IMR-90 (cell line): ENCODE measurements at regions not wholly inside any gene's neighbourhood (a gene's known extent, or its start where the extent isn't known, plus 50 kb on each side); places are given as distances from the start of the nearest gene placed in this dataset.

ENCODE experiments used
- ATAC-seq: fragments of 200-7000 bp; cut with Tn5 transposase; 2 replicates; pipeline ENCODE4 v1.9.1; 2020; ENCODE audit warnings: low read depth, mild to moderate bottlenecking, moderate library complexity
- BruUV-seq: library from RNA; stranded (reverse); fragments of 400-500 nt; replicated peaks from 2 replicates; lab custom pipeline; 2021; lab: Mats Ljungman, UMichigan
- CTCF ChIA-PET: fragments of 300-600 bp; formaldehyde crosslinking; extraction: SDS; loops from one replicate; lab custom pipeline; 2021; ENCODE audit warnings: antibody characterized with exemption; lab: Yijun Ruan, JAX
- POLR2A ChIA-PET: fragments of 300-600 bp; sonication (Branson Sonifier 250); formaldehyde crosslinking; loops from one replicate; lab custom pipeline; 2022; ENCODE audit warnings: antibody characterized with exemption; ENCODE audit not compliant: unreplicated experiment; lab: Charles Lee
- DNase-seq: peaks from one replicate; pipeline ENCODE4 v3.0.0; 2013
- H2AFZ ChIP-seq: replicated peaks from 2 replicates; pipeline ENCODE3; 2013; ENCODE audit warnings: low read length, mild to moderate bottlenecking; ENCODE audit not compliant: poor library complexity
- H2AK5ac ChIP-seq: 2 replicates; pipeline ENCODE4 v1.6.1; 2013; ENCODE audit warnings: low read depth, low read length, inconsistent platforms
- H2AK9ac ChIP-seq: replicated peaks from 2 replicates; pipeline ENCODE3; 2013; ENCODE audit warnings: mild to moderate bottlenecking, low read depth, low read length, moderate library complexity; ENCODE audit not compliant: poor library complexity
- H2BK120ac ChIP-seq: 2 replicates; pipeline ENCODE4 v1.6.1; 2013; ENCODE audit warnings: low read depth, low read length, inconsistent platforms
- H2BK15ac ChIP-seq: 3 replicates; pipeline ENCODE4 v1.6.1; 2013; ENCODE audit warnings: low read depth, low read length, inconsistent platforms
- H2BK20ac ChIP-seq: 2 replicates; pipeline ENCODE4 v1.6.1; 2013; ENCODE audit warnings: low read depth, mild to moderate bottlenecking, inconsistent platforms, low read length, moderate library complexity
- H2BK5ac ChIP-seq: 2 replicates; pipeline ENCODE4 v1.6.1; 2013; ENCODE audit warnings: mild to moderate bottlenecking, low read depth, low read length, inconsistent platforms; ENCODE audit not compliant: poor library complexity, severe bottlenecking
- H3K14ac ChIP-seq: replicated peaks from 2 replicates; pipeline ENCODE4 v1.6.1; 2013; ENCODE audit warnings: low read depth, low read length, inconsistent platforms
- H3K18ac ChIP-seq: 2 replicates; pipeline ENCODE4 v1.6.1; 2013; ENCODE audit warnings: low read depth, low read length, control low read depth
- H3K23ac ChIP-seq: 2 replicates; pipeline ENCODE4 v1.6.1; 2013; ENCODE audit warnings: low read depth, low read length, inconsistent platforms
- H3K27ac ChIP-seq: 2 replicates; pipeline ENCODE4 v1.5.1; 2013; ENCODE audit warnings: mild to moderate bottlenecking, control low read depth, low read length; ENCODE audit not compliant: insufficient read depth
- H3K27me3 ChIP-seq: 2 replicates; pipeline ENCODE4 v1.6.1; 2013; ENCODE audit warnings: low read length; ENCODE audit not compliant: control insufficient read depth, insufficient read depth
- H3K36me3 ChIP-seq: 2 replicates; pipeline ENCODE4 v1.6.1; 2013; ENCODE audit warnings: low read length, mixed read lengths; ENCODE audit not compliant: control insufficient read depth, insufficient read depth
- H3K4ac ChIP-seq: 2 replicates; pipeline ENCODE4 v1.6.1; 2013; ENCODE audit warnings: low read depth, low read length, inconsistent platforms
- H3K4me1 ChIP-seq: 2 replicates; pipeline ENCODE4 v1.6.1; 2013; ENCODE audit warnings: low read length, mixed read lengths; ENCODE audit not compliant: control insufficient read depth, insufficient read depth
- H3K4me2 ChIP-seq: 2 replicates; pipeline ENCODE4 v1.6.1; 2013; ENCODE audit warnings: low read depth, mild to moderate bottlenecking, control low read depth, low read length, moderate library complexity
- H3K4me3 ChIP-seq: 2 replicates; pipeline ENCODE4 v1.5.1; 2013; ENCODE audit warnings: low read depth, mild to moderate bottlenecking, control low read depth, low read length, moderate library complexity; ENCODE audit not compliant: insufficient read depth
- H3K56ac ChIP-seq: 2 replicates; pipeline ENCODE4 v1.6.1; 2013; ENCODE audit warnings: low read length, inconsistent platforms; ENCODE audit not compliant: insufficient read depth; ENCODE audit errors: extremely low read depth
- H3K79me1 ChIP-seq, 2 experiments: 2 replicates each; pipeline ENCODE4 v1.6.1; 2013; ENCODE audit warnings: low read length in 2 of 2, inconsistent platforms in 1 of 2, low read depth in 1 of 2
- H3K9ac ChIP-seq: 2 replicates; pipeline ENCODE4 v1.6.1; 2013; ENCODE audit warnings: low read depth, low read length, control low read depth
- H3K9me1 ChIP-seq: 2 replicates; pipeline ENCODE4 v1.6.1; 2013; ENCODE audit warnings: low read length, inconsistent platforms; ENCODE audit not compliant: insufficient read depth
- H3K9me3 ChIP-seq: 2 replicates; pipeline ENCODE4 v1.6.1; 2013; ENCODE audit warnings: low read length; ENCODE audit not compliant: control insufficient read depth, insufficient read depth
- H4K20me1 ChIP-seq: 2 replicates; pipeline ENCODE4 v1.6.1; 2013; ENCODE audit warnings: low read length, inconsistent platforms; ENCODE audit not compliant: insufficient read depth
- H4K5ac ChIP-seq: 2 replicates; pipeline ENCODE4 v1.6.1; 2013; ENCODE audit warnings: mild to moderate bottlenecking, low read depth, low read length, control low read depth
- H4K8ac ChIP-seq, 2 experiments: 2 replicates each; pipeline ENCODE4 v1.6.1; 2013; ENCODE audit warnings: low read depth in 2 of 2, low read length in 2 of 2, control low read depth in 1 of 2, inconsistent platforms in 1 of 2
- H4K91ac ChIP-seq: 2 replicates; pipeline ENCODE4 v1.6.1; 2013; ENCODE audit warnings: low read depth, low read length, inconsistent platforms; ENCODE audit not compliant: insufficient read depth
- CEBPB ChIP-seq: IDR thresholded peaks from 2 replicates; pipeline ENCODE4 v1.6.1; 2012; ENCODE audit warnings: low read depth, low read length, improper control_type of control experiment
- CHD1 ChIP-seq: IDR thresholded peaks from 2 replicates; pipeline ENCODE4 v1.6.1; 2012; ENCODE audit warnings: low read depth, low read length, improper control_type of control experiment
- ELK1 ChIP-seq: fragments of 150-350 bp; IDR thresholded peaks from 2 replicates; pipeline ENCODE4 v1.6.1; 2016; ENCODE audit warnings: low read depth, mild to moderate bottlenecking, low read length, moderate library complexity, borderline replicate concordance
- RAD21 ChIP-seq: IDR thresholded peaks from 2 replicates; pipeline ENCODE4 v1.6.1; 2012; ENCODE audit warnings: low read length, improper control_type of control experiment
- RCOR1 ChIP-seq: IDR thresholded peaks from 2 replicates; pipeline ENCODE4 v1.6.1; 2012; ENCODE audit warnings: mild to moderate bottlenecking, low read length, improper control_type of control experiment; ENCODE audit not compliant: insufficient replicate concordance
- RFX5 ChIP-seq: IDR thresholded peaks from 2 replicates; pipeline ENCODE4 v1.8.0; 2012; ENCODE audit warnings: low read depth, mild to moderate bottlenecking, low read length, moderate library complexity
- SMC3 ChIP-seq: fragments of 150-350 bp; IDR thresholded peaks from 2 replicates; pipeline ENCODE4 v1.6.1; 2016; ENCODE audit warnings: low read depth, mild to moderate bottlenecking, antibody characterized with exemption, low read length, moderate library complexity
- WGBS, 2 experiments: methylation state at CpG; one replicate each; pipeline versions ENCODE4 v1.1.5 to v1.1.7; 2013; ENCODE audit warnings: missing lambda C conversion rate in 2 of 2; ENCODE audit not compliant: insufficient read length in 1 of 2; ENCODE audit errors: extremely low coverage in 2 of 2; 5-methylcytosine and 5-hydroxymethylcytosine counted together
- dilution Hi-C: fragments of 300-500 bp; cut with HindIII; formaldehyde crosslinking; loops from one replicate; pipeline ENCODE4 v1.14.3; 2018; ENCODE audit warnings: low sequenced_read_pairs; ENCODE audit not compliant: unreplicated experiment
- in situ Hi-C: fragments of 300-500 bp; cut with MboI; formaldehyde crosslinking; loops from 3 replicates; pipeline ENCODE4 v1.14.3; 2019; ENCODE audit warnings: low sequenced_read_pairs, inconsistent platforms, mixed read lengths
- intact Hi-C: fragments of 100-400 bp; cut with micrococcal nuclease; formaldehyde crosslinking; loops from 2 replicates; pipeline ENCODE4 v1.10.0; 2022
- TF ChIP-seq, protein P1 (sequence below): fragments of 150-350 bp; IDR thresholded peaks from 2 replicates; pipeline ENCODE4 v1.6.1; 2017; ENCODE audit warnings: mild to moderate bottlenecking, antibody characterized with exemption, low read length, low read depth

GRCh38 chr7:13126347-13126746, 438.9 kb downstream of the ARL4A start:
- H3K4ac ChIP-seq: no peak overlapping the region
- dilution Hi-C loops: no loop called here
- no peak overlapping the region for H3K9ac ChIP-seq
- no peak overlapping the region for H4K5ac ChIP-seq
- no TSS peak for BruUV-seq
- H3K9me1 ChIP-seq: no peaks in the 10 kb centered on the region
- H2AFZ ChIP-seq: no peak overlapping the region
- no peak overlapping the region for H4K8ac ChIP-seq
- no peak overlapping the region for H2BK20ac ChIP-seq
- H2AK5ac ChIP-seq: no peak overlapping the region
- no peak overlapping the region for H3K23ac ChIP-seq
- no peaks in the 10 kb centered on the region for H4K20me1 ChIP-seq
- H3K4me1 ChIP-seq: no peaks in the 10 kb centered on the region
- no peak for ATAC-seq
- H2BK15ac ChIP-seq: no peak overlapping the region
- H2AK9ac ChIP-seq: no peak overlapping the region
- no peaks in the 10 kb centered on the region for H3K27me3 ChIP-seq
- intact Hi-C loops: no loop called here
- H4K91ac ChIP-seq: no peak overlapping the region
- H3K14ac ChIP-seq: no peak overlapping the region
- no peaks in the 10 kb centered on the region for H3K9me3 ChIP-seq
- no peak overlapping the region for H3K18ac ChIP-seq
- H2BK120ac ChIP-seq: no peak overlapping the region
- no peak for DNase-seq
- in situ Hi-C loops: no loop called here
- CTCF ChIA-PET: interaction anchor here (0.6 kb wide), 1 partner anchor 231 kb away, joined by 3 read pairs; no protein-coding TSS in a partner anchor
- H3K36me3 ChIP-seq: no peaks in the 10 kb centered on the region
- H2BK5ac ChIP-seq: no peak overlapping the region
- no peak overlapping the region for H3K27ac ChIP-seq
- TF ChIP-seq RAD21 (no peak), SMC3 (no peak), CHD1 (no peak), ELK1 (no peak), CEBPB (no peak), RFX5 (no peak), RCOR1 (no peak)
- TF ChIP-seq, protein P1, sequence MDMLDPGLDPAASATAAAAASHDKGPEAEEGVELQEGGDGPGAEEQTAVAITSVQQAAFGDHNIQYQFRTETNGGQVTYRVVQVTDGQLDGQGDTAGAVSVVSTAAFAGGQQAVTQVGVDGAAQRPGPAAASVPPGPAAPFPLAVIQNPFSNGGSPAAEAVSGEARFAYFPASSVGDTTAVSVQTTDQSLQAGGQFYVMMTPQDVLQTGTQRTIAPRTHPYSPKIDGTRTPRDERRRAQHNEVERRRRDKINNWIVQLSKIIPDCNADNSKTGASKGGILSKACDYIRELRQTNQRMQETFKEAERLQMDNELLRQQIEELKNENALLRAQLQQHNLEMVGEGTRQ: no peak
- H3K4me2 ChIP-seq: no peak overlapping the region
- POLR2A ChIA-PET: no interaction called here
- no peak overlapping the region for H3K56ac ChIP-seq
- no peaks in the 10 kb centered on the region for H3K79me1 ChIP-seq
- WGBS, 2 experiments: 73% methylated on average over 4 of the region's 5 CpGs; no CpG with 5 or more reads in 1 of the 2 experiments
- H3K4me3 ChIP-seq: no peak overlapping the region
